GM19468 (cell line): ENCODE measurements at regions not wholly inside any gene's neighbourhood (a gene's known extent, or its start where the extent isn't known, plus 50 kb on each side); places are given as distances from the start of the nearest gene placed in this dataset.
A peak's percentile ranks its signal among the peaks of the same experiment; 100 is the strongest.

Experiments used
- ATAC-seq: cut with Tn5 transposase; IDR thresholded peaks from one replicate; pipeline ENCODE4 v1.9.1; 2021; ENCODE audit warnings: mild to moderate bottlenecking, moderate library complexity, moderate number of reproducible peaks; ENCODE audit not compliant: unreplicated experiment; ENCODE audit errors: extremely low read depth

- ATAC-seq: no peak
Measured at GRCh38 chr13:39274739-39275325, 236.6 kb downstream of the NHLRC3 start.

GRCh38 chr13:39279077-39279476 is 240.8 kb downstream of the NHLRC3 start:
- ATAC-seq: no peak

GRCh38 chr13:39281539-39282150 is 243.4 kb downstream of the NHLRC3 start:
- ATAC-seq: no peak

- ATAC-seq: peak; percentile 64
Measured at GRCh38 chr13:39282400-39282972, 244.2 kb downstream of the NHLRC3 start.

GRCh38 chr13:39283072-39283471 is 244.8 kb downstream of the NHLRC3 start:
- ATAC-seq: no peak

GRCh38 chr13:39284801-39285388 is 246.6 kb downstream of the NHLRC3 start:
- ATAC-seq: no peak
